ENCODE measurements at regions not wholly inside any gene's neighbourhood (a gene's known extent, or its start where the extent isn't known, plus 50 kb on each side); places are given as distances from the start of the nearest gene placed in this dataset.
"Not testable (repeated sequence)": the region's sequence is repeated elsewhere in the genome, so short reads cannot be mapped to it uniquely, and the experiment has no call there.

DNA sequence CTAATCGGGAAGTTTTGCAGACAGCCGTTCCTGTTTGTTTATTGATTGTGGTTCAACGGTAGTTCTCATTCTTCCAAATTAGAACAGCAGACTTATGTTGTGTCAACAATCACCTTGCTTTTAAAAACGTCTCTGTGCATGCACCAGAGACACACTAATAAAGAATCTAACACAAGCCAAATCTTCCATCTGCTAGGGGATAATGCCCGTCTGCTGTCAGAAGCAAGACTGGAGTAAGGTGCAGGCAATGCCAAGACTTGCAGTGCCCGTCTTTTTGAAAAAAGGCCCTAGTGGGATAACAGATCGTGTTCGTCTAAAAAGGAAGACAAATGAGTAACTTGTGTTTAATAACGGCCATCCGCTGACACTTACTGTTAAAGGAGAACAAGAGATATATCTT, 158.4 kb downstream of the KCNJ2 start:
- intact Hi-C loops (cut with micrococcal nuclease; ENCODE audit: unreplicated experiment): no loop called here
- Histone ChIP-seq H3K4me2 (no peak overlapping the region), H3K36me3 (ENCODE audit: low read depth) (no peaks in the 10 kb centered on the region), H3K4me3 (no peak overlapping the region), H3K9me2 (ENCODE audit: insufficient read depth) (no peaks in the 10 kb centered on the region), H3K79me2 (ENCODE audit: low read depth) (no peaks in the 10 kb centered on the region), H3K27me3 (ENCODE audit: insufficient read depth, low read depth) (no peaks in the 10 kb centered on the region), H4K20me1 (ENCODE audit: insufficient read depth) (no peaks in the 10 kb centered on the region), H3K4me1 (replicated peaks; ENCODE audit: insufficient read depth) (no peaks in the 10 kb centered on the region), H3K27ac (no peak overlapping the region), H3F3A (ENCODE audit: insufficient read depth, low read depth) (no peaks in the 10 kb centered on the region), H2AFZ (no peak overlapping the region; the same call in 1 of the 2 replicates), H3K9me3 (ENCODE audit: insufficient read depth, low read depth) (no peaks in the 10 kb centered on the region)
- BruUV-seq (replicated peaks): no TSS peak
- TF ChIP-seq, protein P1, sequence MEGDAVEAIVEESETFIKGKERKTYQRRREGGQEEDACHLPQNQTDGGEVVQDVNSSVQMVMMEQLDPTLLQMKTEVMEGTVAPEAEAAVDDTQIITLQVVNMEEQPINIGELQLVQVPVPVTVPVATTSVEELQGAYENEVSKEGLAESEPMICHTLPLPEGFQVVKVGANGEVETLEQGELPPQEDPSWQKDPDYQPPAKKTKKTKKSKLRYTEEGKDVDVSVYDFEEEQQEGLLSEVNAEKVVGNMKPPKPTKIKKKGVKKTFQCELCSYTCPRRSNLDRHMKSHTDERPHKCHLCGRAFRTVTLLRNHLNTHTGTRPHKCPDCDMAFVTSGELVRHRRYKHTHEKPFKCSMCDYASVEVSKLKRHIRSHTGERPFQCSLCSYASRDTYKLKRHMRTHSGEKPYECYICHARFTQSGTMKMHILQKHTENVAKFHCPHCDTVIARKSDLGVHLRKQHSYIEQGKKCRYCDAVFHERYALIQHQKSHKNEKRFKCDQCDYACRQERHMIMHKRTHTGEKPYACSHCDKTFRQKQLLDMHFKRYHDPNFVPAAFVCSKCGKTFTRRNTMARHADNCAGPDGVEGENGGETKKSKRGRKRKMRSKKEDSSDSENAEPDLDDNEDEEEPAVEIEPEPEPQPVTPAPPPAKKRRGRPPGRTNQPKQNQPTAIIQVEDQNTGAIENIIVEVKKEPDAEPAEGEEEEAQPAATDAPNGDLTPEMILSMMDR (conservative IDR thresholded peaks at IDR 0.05): no peak
- no peak for TF ChIP-seq EZH2 (IDR thresholded peaks at IDR 0.05; ENCODE audit: low read depth)
- POLR2A ChIA-PET (ENCODE audit: unreplicated experiment): no interaction called here
- DNase-seq: no peak
- CTCF ChIA-PET: no interaction called here

DNA sequence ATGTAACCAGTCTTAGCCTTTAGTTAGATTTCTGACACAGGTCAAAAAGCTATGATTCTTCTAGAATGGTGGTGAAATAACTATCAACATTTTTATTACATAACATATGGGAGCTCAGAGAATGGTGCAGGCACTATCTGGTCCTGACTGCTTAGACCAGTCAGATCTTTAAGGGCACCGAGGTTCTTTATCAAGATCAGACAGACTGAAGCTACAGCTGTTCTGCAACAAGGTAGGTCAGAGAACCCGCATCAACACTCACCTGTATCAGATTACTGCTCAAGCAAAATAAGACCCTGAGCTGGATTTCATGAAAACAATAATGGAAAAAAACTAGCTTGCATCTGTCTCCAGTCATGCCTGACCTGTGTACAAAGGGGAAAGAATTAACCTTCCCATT, 160.4 kb downstream of the KCNJ2 start:
- CTCF ChIA-PET: no interaction called here

DNA sequence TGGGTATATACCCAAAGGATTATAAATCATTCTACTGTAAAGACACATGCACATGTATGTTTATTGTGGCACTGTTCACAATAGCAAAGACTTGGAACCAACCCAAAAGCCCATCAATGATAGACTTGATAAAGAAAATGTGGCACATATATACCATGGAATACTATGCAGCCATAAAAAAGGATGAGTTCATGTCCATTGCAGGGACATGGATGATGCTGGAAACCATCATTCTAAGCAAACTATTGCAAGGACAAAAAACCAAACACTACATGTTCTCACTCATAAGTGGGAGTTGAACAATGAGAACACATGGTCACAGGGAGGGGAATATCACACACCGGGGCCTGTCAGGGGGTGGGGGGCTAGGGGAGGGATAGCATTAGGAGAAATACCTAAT, 161.7 kb downstream of the KCNJ2 start:
- H4K20me1 ChIP-seq (ENCODE audit: insufficient read depth); POLR2A ChIA-PET (ENCODE audit: unreplicated experiment); H3K4me2 ChIP-seq; H3K4me1 ChIP-seq (replicated peaks; ENCODE audit: insufficient read depth); CTCF ChIA-PET; H3K27ac ChIP-seq; H3K79me2 ChIP-seq (ENCODE audit: low read depth); intact Hi-C loops (cut with micrococcal nuclease; ENCODE audit: unreplicated experiment); H2AFZ ChIP-seq; H3K27me3 ChIP-seq (ENCODE audit: insufficient read depth, low read depth); H3K36me3 ChIP-seq (ENCODE audit: low read depth); DNase-seq; H3F3A ChIP-seq (ENCODE audit: insufficient read depth, low read depth); BruUV-seq (replicated peaks); H3K4me3 ChIP-seq; H3K9me2 ChIP-seq (ENCODE audit: insufficient read depth); H3K9me3 ChIP-seq (ENCODE audit: insufficient read depth, low read depth): not testable (repeated sequence)

More for the DNA sequence above, 160.4 kb downstream of the KCNJ2 start:
- no peaks in the 10 kb centered on the region for H3K4me1 ChIP-seq (replicated peaks; ENCODE audit: insufficient read depth)
- POLR2A ChIA-PET (ENCODE audit: unreplicated experiment): no interaction called here
- no peaks in the 10 kb centered on the region for H3K36me3 ChIP-seq (ENCODE audit: low read depth)
- H3K27me3 ChIP-seq (ENCODE audit: insufficient read depth, low read depth): no peaks in the 10 kb centered on the region
- no peak overlapping the region for H3K27ac ChIP-seq
- H2AFZ ChIP-seq: no peak overlapping the region
- no peaks in the 10 kb centered on the region for H3K9me3 ChIP-seq (ENCODE audit: insufficient read depth, low read depth)
- no peaks in the 10 kb centered on the region for H3F3A ChIP-seq (ENCODE audit: insufficient read depth, low read depth)
- no peaks in the 10 kb centered on the region for H4K20me1 ChIP-seq (ENCODE audit: insufficient read depth)
- intact Hi-C loops (cut with micrococcal nuclease; ENCODE audit: unreplicated experiment): no loop called here
- no peak overlapping the region for H3K4me2 ChIP-seq
- no peak overlapping the region for H3K4me3 ChIP-seq
- DNase-seq: no peak
- H3K79me2 ChIP-seq (ENCODE audit: low read depth): no peaks in the 10 kb centered on the region
- BruUV-seq (replicated peaks): no TSS peak
- TF ChIP-seq EZH2 (IDR thresholded peaks at IDR 0.05; ENCODE audit: low read depth): no peak
- TF ChIP-seq, protein P1 (conservative IDR thresholded peaks at IDR 0.05): no peak
- H3K9me2 ChIP-seq (ENCODE audit: insufficient read depth): no peaks in the 10 kb centered on the region

DNA sequence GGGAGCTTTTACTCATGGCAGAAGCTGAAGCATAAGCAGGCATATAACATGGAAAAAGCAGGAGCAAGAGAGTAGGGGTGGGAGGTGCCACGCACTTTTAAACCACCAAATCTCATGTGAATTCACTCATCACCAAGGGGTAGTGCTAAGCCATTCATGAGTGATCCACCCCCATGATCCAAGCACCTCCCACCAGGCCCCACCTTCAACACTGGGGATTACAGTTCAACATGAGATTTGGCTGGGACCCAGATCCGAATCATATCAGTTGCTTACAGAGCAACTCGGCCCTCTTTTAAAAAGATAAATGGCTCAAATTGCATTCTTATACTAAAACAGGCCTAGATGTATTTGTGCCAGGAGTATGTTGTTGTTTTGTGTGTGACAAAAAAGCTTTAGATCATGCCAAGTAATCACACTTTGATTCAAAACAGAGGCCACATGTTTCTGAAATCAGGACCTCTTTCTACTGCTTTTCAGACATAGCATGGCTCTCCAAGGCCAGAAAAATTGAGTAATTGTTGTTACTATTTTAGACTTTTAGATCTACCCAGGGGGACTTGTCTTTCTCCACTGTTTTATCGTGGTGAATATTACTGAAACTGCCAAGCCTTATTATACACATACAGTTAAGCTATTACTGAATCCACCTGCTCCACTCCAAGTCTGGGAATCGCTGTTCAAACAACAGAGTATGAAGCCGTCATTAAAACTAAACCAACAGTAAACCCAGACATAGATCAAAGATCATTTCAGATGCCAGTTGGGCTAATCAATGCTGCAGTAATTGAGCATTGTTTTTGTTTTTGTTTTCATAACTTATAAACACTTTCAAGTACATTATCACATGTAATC, 163.3 kb downstream of the KCNJ2 start:
- H3K4me3 ChIP-seq: no peak overlapping the region
- no peak overlapping the region for H3K27ac ChIP-seq
- TF ChIP-seq, protein P1 (conservative IDR thresholded peaks at IDR 0.05): no peak
- no peak for TF ChIP-seq EZH2 (IDR thresholded peaks at IDR 0.05; ENCODE audit: low read depth)
- intact Hi-C loops (cut with micrococcal nuclease; ENCODE audit: unreplicated experiment): no loop called here
- POLR2A ChIA-PET (ENCODE audit: unreplicated experiment): no interaction called here
- H3K36me3 ChIP-seq (ENCODE audit: low read depth): no peaks in the 10 kb centered on the region
- no peaks in the 10 kb centered on the region for H3K9me3 ChIP-seq (ENCODE audit: insufficient read depth, low read depth)
- BruUV-seq (replicated peaks): no TSS peak
- H3K4me1 ChIP-seq (replicated peaks; ENCODE audit: insufficient read depth): no peaks in the 10 kb centered on the region
- no peak overlapping the region; the same call in 1 of the 2 replicates for H2AFZ ChIP-seq
- H3K9me2 ChIP-seq (ENCODE audit: insufficient read depth): no peaks in the 10 kb centered on the region
- CTCF ChIA-PET: no interaction called here
- H4K20me1 ChIP-seq (ENCODE audit: insufficient read depth): no peaks in the 10 kb centered on the region
- H3K27me3 ChIP-seq (ENCODE audit: insufficient read depth, low read depth): no peaks in the 10 kb centered on the region
- H3F3A ChIP-seq (ENCODE audit: insufficient read depth, low read depth): no peaks in the 10 kb centered on the region
- no peak overlapping the region for H3K4me2 ChIP-seq
- no peaks in the 10 kb centered on the region for H3K79me2 ChIP-seq (ENCODE audit: low read depth)
- DNase-seq: no peak

Data from PC-9 (cell line).